GM23338 (cell line): ENCODE measurements at regions not wholly inside any gene's neighbourhood (a gene's known extent, or its start where the extent isn't known, plus 50 kb on each side); places are given as distances from the start of the nearest gene placed in this dataset.

Experiments used
- ATAC-seq: fragments of 200-7000 bp; cut with Tn5 transposase; 3 replicates; pipeline ENCODE4 v1.9.1; 2020
- DNase-seq: peaks from one replicate; pipeline ENCODE4 v3.0.0-alpha.2; 2015; ENCODE audit warnings: low spot score
- H2AFZ ChIP-seq: fragments of 200-600 bp; sonication (generic); 2 replicates; pipeline ENCODE4 v1.8.0; 2016; ENCODE audit warnings: antibody characterized with exemption, mild to moderate bottlenecking, moderate library complexity
- H3F3A ChIP-seq: fragments of 200-600 bp; sonication (generic); replicated peaks from 2 replicates; pipeline ENCODE4 v1.8.0; 2017; ENCODE audit warnings: antibody characterized with exemption, mixed run types, low read depth
- H3K27ac ChIP-seq: fragments of 200-600 bp; sonication (generic); 2 replicates; pipeline ENCODE4 v1.6.1; 2016; ENCODE audit warnings: low read depth
- H3K27me3 ChIP-seq: fragments of 200-600 bp; sonication (generic); 2 replicates; pipeline ENCODE4 v1.8.0; 2016; ENCODE audit warnings: mild to moderate bottlenecking, mixed run types, moderate library complexity; ENCODE audit not compliant: insufficient read depth
- H3K36me3 ChIP-seq: fragments of 200-600 bp; sonication (generic); 2 replicates; pipeline ENCODE4 v1.8.0; 2016; ENCODE audit warnings: mild to moderate bottlenecking; ENCODE audit not compliant: insufficient read depth
- H3K4me1 ChIP-seq: fragments of 200-600 bp; sonication (generic); 2 replicates; pipeline ENCODE4 v1.8.0; 2016; ENCODE audit warnings: mild to moderate bottlenecking, moderate library complexity; ENCODE audit not compliant: insufficient read depth
- H3K4me2 ChIP-seq: fragments of 200-600 bp; sonication (generic); 2 replicates; pipeline ENCODE4 v1.7.1; 2017; ENCODE audit warnings: mixed run types
- H3K4me3 ChIP-seq: fragments of 200-600 bp; sonication (generic); 2 replicates; pipeline ENCODE4 v1.6.1; 2016; ENCODE audit warnings: mixed run types
- H3K79me2 ChIP-seq: fragments of 200-600 bp; sonication (generic); replicated peaks from 2 replicates; pipeline ENCODE4 v1.8.0; 2017; ENCODE audit warnings: mild to moderate bottlenecking; ENCODE audit not compliant: insufficient read depth
- H3K9me2 ChIP-seq: fragments of 200-600 bp; sonication (generic); 2 replicates; pipeline ENCODE4 v1.8.0; 2017; ENCODE audit not compliant: insufficient read depth
- H4K20me1 ChIP-seq: fragments of 200-600 bp; sonication (generic); replicated peaks from 2 replicates; pipeline ENCODE4 v1.8.0; 2017; ENCODE audit warnings: mild to moderate bottlenecking; ENCODE audit not compliant: insufficient read depth
- H3K27ac Mint-ChIP-seq: 2 replicates; pipeline ENCODE4 v1.8.0; 2020; ENCODE audit warnings: inconsistent platforms, mild to moderate bottlenecking, moderate library complexity, mixed read lengths
- H3K27me3 Mint-ChIP-seq: 3 replicates; pipeline ENCODE4 v1.8.0; 2022; ENCODE audit warnings: low read depth, mild to moderate bottlenecking, moderate library complexity, mixed read lengths, inconsistent platforms; ENCODE audit not compliant: insufficient read depth, poor library complexity
- H3K36me3 Mint-ChIP-seq: 3 replicates; pipeline ENCODE4 v1.8.0; 2021; ENCODE audit warnings: low read depth, mild to moderate bottlenecking, inconsistent platforms, moderate library complexity, mixed read lengths
- H3K4me1 Mint-ChIP-seq: 3 replicates; pipeline ENCODE4 v1.8.0; 2020; ENCODE audit warnings: mild to moderate bottlenecking, inconsistent platforms, mixed read lengths
- H3K4me3 Mint-ChIP-seq: 3 replicates; pipeline ENCODE4 v1.8.0; 2021; ENCODE audit warnings: moderate library complexity, mild to moderate bottlenecking, inconsistent platforms, mixed read lengths
- H3K9me3 Mint-ChIP-seq: 3 replicates; pipeline ENCODE4 v1.8.0; 2020; ENCODE audit warnings: moderate library complexity, mild to moderate bottlenecking, inconsistent platforms, mixed read lengths
- CREB1 ChIP-seq: fragments of 250-450 bp; sonication (Bioruptor Pico); IDR thresholded peaks from 2 replicates; pipeline ENCODE4 v1.5.0; 2020; ENCODE audit warnings: low read depth, mild to moderate bottlenecking, moderate library complexity
- EZH2 ChIP-seq: fragments of 200-600 bp; sonication (generic); IDR thresholded peaks from one replicate; pipeline ENCODE4 v1.8.0; 2017; ENCODE audit warnings: antibody characterized with exemption, mild to moderate bottlenecking, low read depth; ENCODE audit not compliant: unreplicated experiment
- EZH2phosphoT487 ChIP-seq: fragments of 200-600 bp; sonication (generic); IDR thresholded peaks from one replicate; pipeline ENCODE4 v1.8.1; 2018; ENCODE audit warnings: antibody characterized with exemption; ENCODE audit not compliant: unreplicated experiment
- JUNB ChIP-seq: IDR thresholded peaks from one replicate; pipeline ENCODE4 v1.6.1; 2016; ENCODE audit warnings: antibody characterized with exemption; ENCODE audit not compliant: unreplicated experiment
- NANOG ChIP-seq: IDR thresholded peaks from 2 replicates; pipeline ENCODE4 v1.6.1; 2016; ENCODE audit warnings: antibody characterized with exemption, borderline replicate concordance
- POLR2AphosphoS5 ChIP-seq: IDR thresholded peaks from 2 replicates; pipeline ENCODE4 v1.6.1; 2016; ENCODE audit warnings: antibody characterized with exemption, low read depth
- STAT1 ChIP-seq: IDR thresholded peaks from one replicate; pipeline ENCODE4 v1.6.1; 2016; ENCODE audit warnings: antibody characterized with exemption; ENCODE audit not compliant: unreplicated experiment
- ZNF114 ChIP-seq: fragments of 250-450 bp; sonication (Bioruptor Pico); IDR thresholded peaks from 2 replicates; pipeline ENCODE4 v1.5.0; 2020; ENCODE audit warnings: mild to moderate bottlenecking, moderate library complexity
- ZNF331 ChIP-seq: fragments of 250-450 bp; sonication (Bioruptor Pico); IDR thresholded peaks from 2 replicates; pipeline ENCODE4 v1.5.0; 2020; ENCODE audit warnings: low read depth, mild to moderate bottlenecking, moderate library complexity
- TF ChIP-seq, protein P1 (sequence below): fragments of 250-450 bp; sonication (Bioruptor Pico); IDR thresholded peaks from 2 replicates; pipeline ENCODE4 v1.5.0; 2020; ENCODE audit warnings: mild to moderate bottlenecking, moderate library complexity
- TF ChIP-seq, protein P2 (sequence below), 2 experiments: fragments of 200-600 bp in 1 of 2; sonication (generic) in 1 of 2; conservative IDR thresholded peaks; 2 replicates each; pipeline versions ENCODE4 v1.5.1 to v1.6.1; 2016 to 2017; ENCODE audit warnings: antibody characterized with exemption in 2 of 2, low read depth in 2 of 2, mild to moderate bottlenecking in 2 of 2, moderate library complexity in 1 of 2
- TF ChIP-seq, protein P3 (sequence below): IDR thresholded peaks from one replicate; pipeline ENCODE4 v1.6.1; 2018; ENCODE audit warnings: antibody characterized with exemption; ENCODE audit not compliant: unreplicated experiment
- TF ChIP-seq, protein P4 (sequence below): IDR thresholded peaks from 2 replicates; pipeline ENCODE4 v1.6.1; 2016; ENCODE audit warnings: antibody characterized with exemption

DNA sequence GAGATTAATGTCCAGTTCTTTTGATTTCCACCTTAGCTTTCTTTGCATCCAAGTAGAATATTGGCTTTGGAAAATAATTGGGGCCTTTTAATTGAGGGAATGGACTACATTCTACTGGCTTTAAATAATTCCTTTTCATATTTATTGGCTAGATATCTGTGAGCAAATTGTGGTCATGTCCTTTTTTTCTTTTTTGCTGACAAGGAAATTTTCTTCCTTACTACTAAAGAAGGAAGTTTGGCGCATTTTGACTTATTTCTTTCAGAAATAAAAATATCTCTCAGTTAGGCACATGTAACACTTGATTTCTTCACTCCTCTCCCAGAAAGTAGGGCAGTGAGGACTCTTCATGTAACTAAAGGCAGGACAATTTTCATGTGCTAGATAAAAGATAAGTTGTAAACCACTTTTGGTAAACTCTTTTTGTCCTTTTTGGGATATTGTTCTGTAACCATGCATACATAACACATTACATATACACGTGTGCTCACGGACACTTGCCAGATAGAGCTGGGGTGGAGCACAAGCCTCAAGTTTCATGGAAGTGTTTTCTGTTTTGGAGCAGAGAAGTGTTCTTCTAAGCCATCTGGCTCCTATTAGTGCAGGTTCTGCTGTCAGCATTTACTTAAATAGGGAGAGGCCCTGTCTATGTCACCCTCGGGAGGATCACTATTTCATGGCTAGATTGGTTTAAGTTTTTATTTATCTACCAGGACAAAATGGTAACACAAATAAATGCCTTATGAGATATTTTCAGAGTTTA is 85.1 kb upstream of the LRIG3 start:
- no peak for DNase-seq
- Histone ChIP-seq H3K36me3 (no peaks in the 10 kb centered on the region), H3K27me3 (no peaks in the 10 kb centered on the region), H3K4me1 (no peaks in the 10 kb centered on the region), H3K4me2 (no peak overlapping the region), H3K4me3 (no peak overlapping the region), H4K20me1 (no peaks in the 10 kb centered on the region), H2AFZ (no peak overlapping the region), H3K27ac (no peak overlapping the region), H3K79me2 (no peaks in the 10 kb centered on the region), H3K9me2 (no peaks in the 10 kb centered on the region), H3F3A (no peaks in the 10 kb centered on the region)
- Mint-ChIP-seq H3K4me3 (no peak overlapping the region), H3K27me3 (no peaks in the 10 kb centered on the region), H3K27ac (no peak overlapping the region), H3K4me1 (no peaks in the 10 kb centered on the region), H3K36me3 (no peaks in the 10 kb centered on the region), H3K9me3 (no peaks in the 10 kb centered on the region)
- ATAC-seq: no peak
- TF ChIP-seq EZH2phosphoT487 (no peak), NANOG (no peak), ZNF114 (CRISPR knock-in tag) (no peak), STAT1 (no peak), ZNF331 (CRISPR knock-in tag) (no peak), JUNB (no peak), POLR2AphosphoS5 (no peak), CREB1 (no peak), EZH2 (no peak)
- TF ChIP-seq, protein P1, sequence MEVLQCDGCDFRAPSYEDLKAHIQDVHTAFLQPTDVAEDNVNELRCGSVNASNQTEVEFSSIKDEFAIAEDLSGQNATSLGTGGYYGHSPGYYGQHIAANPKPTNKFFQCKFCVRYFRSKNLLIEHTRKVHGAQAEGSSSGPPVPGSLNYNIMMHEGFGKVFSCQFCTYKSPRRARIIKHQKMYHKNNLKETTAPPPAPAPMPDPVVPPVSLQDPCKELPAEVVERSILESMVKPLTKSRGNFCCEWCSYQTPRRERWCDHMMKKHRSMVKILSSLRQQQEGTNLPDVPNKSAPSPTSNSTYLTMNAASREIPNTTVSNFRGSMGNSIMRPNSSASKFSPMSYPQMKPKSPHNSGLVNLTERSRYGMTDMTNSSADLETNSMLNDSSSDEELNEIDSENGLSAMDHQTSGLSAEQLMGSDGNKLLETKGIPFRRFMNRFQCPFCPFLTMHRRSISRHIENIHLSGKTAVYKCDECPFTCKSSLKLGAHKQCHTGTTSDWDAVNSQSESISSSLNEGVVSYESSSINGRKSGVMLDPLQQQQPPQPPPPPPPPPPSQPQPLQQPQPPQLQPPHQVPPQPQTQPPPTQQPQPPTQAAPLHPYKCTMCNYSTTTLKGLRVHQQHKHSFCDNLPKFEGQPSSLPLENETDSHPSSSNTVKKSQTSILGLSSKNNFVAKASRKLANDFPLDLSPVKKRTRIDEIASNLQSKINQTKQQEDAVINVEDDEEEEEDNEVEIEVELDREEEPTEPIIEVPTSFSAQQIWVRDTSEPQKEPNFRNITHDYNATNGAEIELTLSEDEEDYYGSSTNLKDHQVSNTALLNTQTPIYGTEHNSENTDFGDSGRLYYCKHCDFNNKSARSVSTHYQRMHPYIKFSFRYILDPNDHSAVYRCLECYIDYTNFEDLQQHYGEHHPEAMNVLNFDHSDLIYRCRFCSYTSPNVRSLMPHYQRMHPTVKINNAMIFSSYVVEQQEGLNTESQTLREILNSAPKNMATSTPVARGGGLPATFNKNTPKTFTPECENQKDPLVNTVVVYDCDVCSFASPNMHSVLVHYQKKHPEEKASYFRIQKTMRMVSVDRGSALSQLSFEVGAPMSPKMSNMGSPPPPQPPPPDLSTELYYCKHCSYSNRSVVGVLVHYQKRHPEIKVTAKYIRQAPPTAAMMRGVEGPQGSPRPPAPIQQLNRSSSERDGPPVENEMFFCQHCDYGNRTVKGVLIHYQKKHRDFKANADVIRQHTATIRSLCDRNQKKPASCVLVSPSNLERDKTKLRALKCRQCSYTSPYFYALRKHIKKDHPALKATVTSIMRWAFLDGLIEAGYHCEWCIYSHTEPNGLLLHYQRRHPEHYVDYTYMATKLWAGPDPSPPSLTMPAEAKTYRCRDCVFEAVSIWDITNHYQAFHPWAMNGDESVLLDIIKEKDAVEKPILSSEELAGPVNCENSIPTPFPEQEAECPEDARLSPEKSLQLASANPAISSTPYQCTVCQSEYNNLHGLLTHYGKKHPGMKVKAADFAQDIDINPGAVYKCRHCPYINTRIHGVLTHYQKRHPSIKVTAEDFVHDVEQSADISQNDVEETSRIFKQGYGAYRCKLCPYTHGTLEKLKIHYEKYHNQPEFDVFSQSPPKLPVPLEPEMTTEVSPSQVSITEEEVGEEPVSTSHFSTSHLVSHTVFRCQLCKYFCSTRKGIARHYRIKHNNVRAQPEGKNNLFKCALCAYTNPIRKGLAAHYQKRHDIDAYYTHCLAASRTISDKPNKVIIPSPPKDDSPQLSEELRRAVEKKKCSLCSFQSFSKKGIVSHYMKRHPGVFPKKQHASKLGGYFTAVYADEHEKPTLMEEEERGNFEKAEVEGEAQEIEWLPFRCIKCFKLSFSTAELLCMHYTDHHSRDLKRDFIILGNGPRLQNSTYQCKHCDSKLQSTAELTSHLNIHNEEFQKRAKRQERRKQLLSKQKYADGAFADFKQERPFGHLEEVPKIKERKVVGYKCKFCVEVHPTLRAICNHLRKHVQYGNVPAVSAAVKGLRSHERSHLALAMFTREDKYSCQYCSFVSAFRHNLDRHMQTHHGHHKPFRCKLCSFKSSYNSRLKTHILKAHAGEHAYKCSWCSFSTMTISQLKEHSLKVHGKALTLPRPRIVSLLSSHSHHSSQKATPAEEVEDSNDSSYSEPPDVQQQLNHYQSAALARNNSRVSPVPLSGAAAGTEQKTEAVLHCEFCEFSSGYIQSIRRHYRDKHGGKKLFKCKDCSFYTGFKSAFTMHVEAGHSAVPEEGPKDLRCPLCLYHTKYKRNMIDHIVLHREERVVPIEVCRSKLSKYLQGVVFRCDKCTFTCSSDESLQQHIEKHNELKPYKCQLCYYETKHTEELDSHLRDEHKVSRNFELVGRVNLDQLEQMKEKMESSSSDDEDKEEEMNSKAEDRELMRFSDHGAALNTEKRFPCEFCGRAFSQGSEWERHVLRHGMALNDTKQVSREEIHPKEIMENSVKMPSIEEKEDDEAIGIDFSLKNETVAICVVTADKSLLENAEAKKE (CRISPR knock-in tag): no peak
- TF ChIP-seq, protein P2, sequence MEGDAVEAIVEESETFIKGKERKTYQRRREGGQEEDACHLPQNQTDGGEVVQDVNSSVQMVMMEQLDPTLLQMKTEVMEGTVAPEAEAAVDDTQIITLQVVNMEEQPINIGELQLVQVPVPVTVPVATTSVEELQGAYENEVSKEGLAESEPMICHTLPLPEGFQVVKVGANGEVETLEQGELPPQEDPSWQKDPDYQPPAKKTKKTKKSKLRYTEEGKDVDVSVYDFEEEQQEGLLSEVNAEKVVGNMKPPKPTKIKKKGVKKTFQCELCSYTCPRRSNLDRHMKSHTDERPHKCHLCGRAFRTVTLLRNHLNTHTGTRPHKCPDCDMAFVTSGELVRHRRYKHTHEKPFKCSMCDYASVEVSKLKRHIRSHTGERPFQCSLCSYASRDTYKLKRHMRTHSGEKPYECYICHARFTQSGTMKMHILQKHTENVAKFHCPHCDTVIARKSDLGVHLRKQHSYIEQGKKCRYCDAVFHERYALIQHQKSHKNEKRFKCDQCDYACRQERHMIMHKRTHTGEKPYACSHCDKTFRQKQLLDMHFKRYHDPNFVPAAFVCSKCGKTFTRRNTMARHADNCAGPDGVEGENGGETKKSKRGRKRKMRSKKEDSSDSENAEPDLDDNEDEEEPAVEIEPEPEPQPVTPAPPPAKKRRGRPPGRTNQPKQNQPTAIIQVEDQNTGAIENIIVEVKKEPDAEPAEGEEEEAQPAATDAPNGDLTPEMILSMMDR (conservative IDR thresholded peaks at IDR 0.05; ENCODE audit: low read depth in 2 of 2): no peak
- TF ChIP-seq, protein P3, sequence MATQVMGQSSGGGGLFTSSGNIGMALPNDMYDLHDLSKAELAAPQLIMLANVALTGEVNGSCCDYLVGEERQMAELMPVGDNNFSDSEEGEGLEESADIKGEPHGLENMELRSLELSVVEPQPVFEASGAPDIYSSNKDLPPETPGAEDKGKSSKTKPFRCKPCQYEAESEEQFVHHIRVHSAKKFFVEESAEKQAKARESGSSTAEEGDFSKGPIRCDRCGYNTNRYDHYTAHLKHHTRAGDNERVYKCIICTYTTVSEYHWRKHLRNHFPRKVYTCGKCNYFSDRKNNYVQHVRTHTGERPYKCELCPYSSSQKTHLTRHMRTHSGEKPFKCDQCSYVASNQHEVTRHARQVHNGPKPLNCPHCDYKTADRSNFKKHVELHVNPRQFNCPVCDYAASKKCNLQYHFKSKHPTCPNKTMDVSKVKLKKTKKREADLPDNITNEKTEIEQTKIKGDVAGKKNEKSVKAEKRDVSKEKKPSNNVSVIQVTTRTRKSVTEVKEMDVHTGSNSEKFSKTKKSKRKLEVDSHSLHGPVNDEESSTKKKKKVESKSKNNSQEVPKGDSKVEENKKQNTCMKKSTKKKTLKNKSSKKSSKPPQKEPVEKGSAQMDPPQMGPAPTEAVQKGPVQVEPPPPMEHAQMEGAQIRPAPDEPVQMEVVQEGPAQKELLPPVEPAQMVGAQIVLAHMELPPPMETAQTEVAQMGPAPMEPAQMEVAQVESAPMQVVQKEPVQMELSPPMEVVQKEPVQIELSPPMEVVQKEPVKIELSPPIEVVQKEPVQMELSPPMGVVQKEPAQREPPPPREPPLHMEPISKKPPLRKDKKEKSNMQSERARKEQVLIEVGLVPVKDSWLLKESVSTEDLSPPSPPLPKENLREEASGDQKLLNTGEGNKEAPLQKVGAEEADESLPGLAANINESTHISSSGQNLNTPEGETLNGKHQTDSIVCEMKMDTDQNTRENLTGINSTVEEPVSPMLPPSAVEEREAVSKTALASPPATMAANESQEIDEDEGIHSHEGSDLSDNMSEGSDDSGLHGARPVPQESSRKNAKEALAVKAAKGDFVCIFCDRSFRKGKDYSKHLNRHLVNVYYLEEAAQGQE: no peak
- TF ChIP-seq, protein P4, sequence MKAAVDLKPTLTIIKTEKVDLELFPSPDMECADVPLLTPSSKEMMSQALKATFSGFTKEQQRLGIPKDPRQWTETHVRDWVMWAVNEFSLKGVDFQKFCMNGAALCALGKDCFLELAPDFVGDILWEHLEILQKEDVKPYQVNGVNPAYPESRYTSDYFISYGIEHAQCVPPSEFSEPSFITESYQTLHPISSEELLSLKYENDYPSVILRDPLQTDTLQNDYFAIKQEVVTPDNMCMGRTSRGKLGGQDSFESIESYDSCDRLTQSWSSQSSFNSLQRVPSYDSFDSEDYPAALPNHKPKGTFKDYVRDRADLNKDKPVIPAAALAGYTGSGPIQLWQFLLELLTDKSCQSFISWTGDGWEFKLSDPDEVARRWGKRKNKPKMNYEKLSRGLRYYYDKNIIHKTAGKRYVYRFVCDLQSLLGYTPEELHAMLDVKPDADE: no peak
